IMR-90 (cell line): ENCODE measurements at regions not wholly inside any gene's neighbourhood (a gene's known extent, or its start where the extent isn't known, plus 50 kb on each side); places are given as distances from the start of the nearest gene placed in this dataset.

Experiments used
- ATAC-seq: fragments of 200-7000 bp; cut with Tn5 transposase; 2 replicates; pipeline ENCODE4 v1.9.1; 2020; ENCODE audit warnings: low read depth, mild to moderate bottlenecking, moderate library complexity
- BruUV-seq: library from RNA; stranded (reverse); fragments of 400-500 nt; replicated peaks from 2 replicates; lab custom pipeline; 2021; lab: Mats Ljungman, UMichigan
- CTCF ChIA-PET: fragments of 300-600 bp; formaldehyde crosslinking; extraction: SDS; loops from one replicate; lab custom pipeline; 2021; ENCODE audit warnings: antibody characterized with exemption; lab: Yijun Ruan, JAX
- POLR2A ChIA-PET: fragments of 300-600 bp; sonication (Branson Sonifier 250); formaldehyde crosslinking; loops from one replicate; lab custom pipeline; 2022; ENCODE audit warnings: antibody characterized with exemption; ENCODE audit not compliant: unreplicated experiment; lab: Charles Lee
- DNase-seq: peaks from one replicate; pipeline ENCODE4 v3.0.0; 2013
- H2AFZ ChIP-seq: replicated peaks from 2 replicates; pipeline ENCODE3; 2013; ENCODE audit warnings: low read length, mild to moderate bottlenecking; ENCODE audit not compliant: poor library complexity
- H2AK5ac ChIP-seq: 2 replicates; pipeline ENCODE4 v1.6.1; 2013; ENCODE audit warnings: low read depth, low read length, inconsistent platforms
- H2AK9ac ChIP-seq: replicated peaks from 2 replicates; pipeline ENCODE3; 2013; ENCODE audit warnings: mild to moderate bottlenecking, low read depth, low read length, moderate library complexity; ENCODE audit not compliant: poor library complexity
- H2BK120ac ChIP-seq: 2 replicates; pipeline ENCODE4 v1.6.1; 2013; ENCODE audit warnings: low read depth, low read length, inconsistent platforms
- H2BK15ac ChIP-seq: 3 replicates; pipeline ENCODE4 v1.6.1; 2013; ENCODE audit warnings: low read depth, low read length, inconsistent platforms
- H2BK20ac ChIP-seq: 2 replicates; pipeline ENCODE4 v1.6.1; 2013; ENCODE audit warnings: low read depth, mild to moderate bottlenecking, inconsistent platforms, low read length, moderate library complexity
- H2BK5ac ChIP-seq: 2 replicates; pipeline ENCODE4 v1.6.1; 2013; ENCODE audit warnings: mild to moderate bottlenecking, low read depth, low read length, inconsistent platforms; ENCODE audit not compliant: poor library complexity, severe bottlenecking
- H3K14ac ChIP-seq: replicated peaks from 2 replicates; pipeline ENCODE4 v1.6.1; 2013; ENCODE audit warnings: low read depth, low read length, inconsistent platforms
- H3K18ac ChIP-seq: 2 replicates; pipeline ENCODE4 v1.6.1; 2013; ENCODE audit warnings: low read depth, low read length, control low read depth
- H3K23ac ChIP-seq: 2 replicates; pipeline ENCODE4 v1.6.1; 2013; ENCODE audit warnings: low read depth, low read length, inconsistent platforms
- H3K27ac ChIP-seq: 2 replicates; pipeline ENCODE4 v1.5.1; 2013; ENCODE audit warnings: mild to moderate bottlenecking, control low read depth, low read length; ENCODE audit not compliant: insufficient read depth
- H3K27me3 ChIP-seq: 2 replicates; pipeline ENCODE4 v1.6.1; 2013; ENCODE audit warnings: low read length; ENCODE audit not compliant: control insufficient read depth, insufficient read depth
- H3K36me3 ChIP-seq: 2 replicates; pipeline ENCODE4 v1.6.1; 2013; ENCODE audit warnings: low read length, mixed read lengths; ENCODE audit not compliant: control insufficient read depth, insufficient read depth
- H3K4ac ChIP-seq: 2 replicates; pipeline ENCODE4 v1.6.1; 2013; ENCODE audit warnings: low read depth, low read length, inconsistent platforms
- H3K4me1 ChIP-seq: 2 replicates; pipeline ENCODE4 v1.6.1; 2013; ENCODE audit warnings: low read length, mixed read lengths; ENCODE audit not compliant: control insufficient read depth, insufficient read depth
- H3K4me2 ChIP-seq: 2 replicates; pipeline ENCODE4 v1.6.1; 2013; ENCODE audit warnings: low read depth, mild to moderate bottlenecking, control low read depth, low read length, moderate library complexity
- H3K4me3 ChIP-seq: 2 replicates; pipeline ENCODE4 v1.5.1; 2013; ENCODE audit warnings: low read depth, mild to moderate bottlenecking, control low read depth, low read length, moderate library complexity; ENCODE audit not compliant: insufficient read depth
- H3K56ac ChIP-seq: 2 replicates; pipeline ENCODE4 v1.6.1; 2013; ENCODE audit warnings: low read length, inconsistent platforms; ENCODE audit not compliant: insufficient read depth; ENCODE audit errors: extremely low read depth
- H3K79me1 ChIP-seq, 2 experiments: 2 replicates each; pipeline ENCODE4 v1.6.1; 2013; ENCODE audit warnings: low read length in 2 of 2, inconsistent platforms in 1 of 2, low read depth in 1 of 2
- H3K9ac ChIP-seq: 2 replicates; pipeline ENCODE4 v1.6.1; 2013; ENCODE audit warnings: low read depth, low read length, control low read depth
- H3K9me1 ChIP-seq: 2 replicates; pipeline ENCODE4 v1.6.1; 2013; ENCODE audit warnings: low read length, inconsistent platforms; ENCODE audit not compliant: insufficient read depth
- H3K9me3 ChIP-seq: 2 replicates; pipeline ENCODE4 v1.6.1; 2013; ENCODE audit warnings: low read length; ENCODE audit not compliant: control insufficient read depth, insufficient read depth
- H4K20me1 ChIP-seq: 2 replicates; pipeline ENCODE4 v1.6.1; 2013; ENCODE audit warnings: low read length, inconsistent platforms; ENCODE audit not compliant: insufficient read depth
- H4K5ac ChIP-seq: 2 replicates; pipeline ENCODE4 v1.6.1; 2013; ENCODE audit warnings: mild to moderate bottlenecking, low read depth, low read length, control low read depth
- H4K8ac ChIP-seq, 2 experiments: 2 replicates each; pipeline ENCODE4 v1.6.1; 2013; ENCODE audit warnings: low read depth in 2 of 2, low read length in 2 of 2, control low read depth in 1 of 2, inconsistent platforms in 1 of 2
- H4K91ac ChIP-seq: 2 replicates; pipeline ENCODE4 v1.6.1; 2013; ENCODE audit warnings: low read depth, low read length, inconsistent platforms; ENCODE audit not compliant: insufficient read depth
- BHLHE40 ChIP-seq: fragments of 150-350 bp; IDR thresholded peaks from 2 replicates; pipeline ENCODE4 v1.6.1; 2016; ENCODE audit warnings: mild to moderate bottlenecking, low read depth, low read length
- CEBPB ChIP-seq: IDR thresholded peaks from 2 replicates; pipeline ENCODE4 v1.6.1; 2012; ENCODE audit warnings: low read depth, low read length, improper control_type of control experiment
- CHD1 ChIP-seq: IDR thresholded peaks from 2 replicates; pipeline ENCODE4 v1.6.1; 2012; ENCODE audit warnings: low read depth, low read length, improper control_type of control experiment
- CTCF ChIP-seq: conservative IDR thresholded peaks from 2 replicates; pipeline ENCODE4 v1.5.1; 2012; ENCODE audit warnings: mild to moderate bottlenecking, low read depth, low read length, improper control_type of control experiment
- FOS ChIP-seq: fragments of 150-350 bp; IDR thresholded peaks from 2 replicates; pipeline ENCODE4 v1.6.1; 2016; ENCODE audit warnings: low read depth, low read length
- MAFK ChIP-seq: IDR thresholded peaks from 2 replicates; pipeline ENCODE4 v1.6.1; 2012; ENCODE audit warnings: low read depth, low read length, improper control_type of control experiment
- MAZ ChIP-seq: IDR thresholded peaks from 2 replicates; pipeline ENCODE4 v1.6.1; 2012; ENCODE audit warnings: low read depth, mild to moderate bottlenecking, low read length, improper control_type of control experiment, moderate library complexity, borderline replicate concordance
- MXI1 ChIP-seq: IDR thresholded peaks from 2 replicates; pipeline ENCODE4 v1.6.1; 2012; ENCODE audit warnings: low read depth, mild to moderate bottlenecking, low read length, moderate library complexity, borderline replicate concordance
- NFE2L2 ChIP-seq: fragments of 150-350 bp; IDR thresholded peaks from 2 replicates; pipeline ENCODE4 v1.6.1; 2016; ENCODE audit warnings: low read depth, mild to moderate bottlenecking, low read length
- POLR2A ChIP-seq: IDR thresholded peaks from 2 replicates; pipeline ENCODE4 v1.6.1; 2012; ENCODE audit warnings: mild to moderate bottlenecking, low read depth, low read length
- RAD21 ChIP-seq: IDR thresholded peaks from 2 replicates; pipeline ENCODE4 v1.6.1; 2012; ENCODE audit warnings: low read length, improper control_type of control experiment
- RCOR1 ChIP-seq: IDR thresholded peaks from 2 replicates; pipeline ENCODE4 v1.6.1; 2012; ENCODE audit warnings: mild to moderate bottlenecking, low read length, improper control_type of control experiment; ENCODE audit not compliant: insufficient replicate concordance
- RFX5 ChIP-seq: IDR thresholded peaks from 2 replicates; pipeline ENCODE4 v1.8.0; 2012; ENCODE audit warnings: low read depth, mild to moderate bottlenecking, low read length, moderate library complexity
- SMC3 ChIP-seq: fragments of 150-350 bp; IDR thresholded peaks from 2 replicates; pipeline ENCODE4 v1.6.1; 2016; ENCODE audit warnings: low read depth, mild to moderate bottlenecking, antibody characterized with exemption, low read length, moderate library complexity
- USF2 ChIP-seq: fragments of 150-350 bp; IDR thresholded peaks from 2 replicates; pipeline ENCODE4 v1.6.1; 2017; ENCODE audit warnings: mild to moderate bottlenecking, antibody characterized with exemption, low read length, low read depth
- WGBS, 2 experiments: methylation state at CpG; one replicate each; pipeline versions ENCODE4 v1.1.5 to v1.1.7; 2013; ENCODE audit warnings: missing lambda C conversion rate in 2 of 2; ENCODE audit not compliant: insufficient read length in 1 of 2; ENCODE audit errors: extremely low coverage in 2 of 2; 5-methylcytosine and 5-hydroxymethylcytosine counted together
- dilution Hi-C: fragments of 300-500 bp; cut with HindIII; formaldehyde crosslinking; loops from one replicate; pipeline ENCODE4 v1.14.3; 2018; ENCODE audit warnings: low sequenced_read_pairs; ENCODE audit not compliant: unreplicated experiment
- in situ Hi-C: fragments of 300-500 bp; cut with MboI; formaldehyde crosslinking; loops from 3 replicates; pipeline ENCODE4 v1.14.3; 2019; ENCODE audit warnings: low sequenced_read_pairs, inconsistent platforms, mixed read lengths
- intact Hi-C: fragments of 100-400 bp; cut with micrococcal nuclease; formaldehyde crosslinking; loops from 2 replicates; pipeline ENCODE4 v1.10.0; 2022
- TF ChIP-seq, protein P1 (sequence below): fragments of 150-350 bp; IDR thresholded peaks from 2 replicates; pipeline ENCODE4 v1.6.1; 2016; ENCODE audit warnings: low read depth, mild to moderate bottlenecking, low read length, moderate library complexity, borderline replicate concordance

DNA sequence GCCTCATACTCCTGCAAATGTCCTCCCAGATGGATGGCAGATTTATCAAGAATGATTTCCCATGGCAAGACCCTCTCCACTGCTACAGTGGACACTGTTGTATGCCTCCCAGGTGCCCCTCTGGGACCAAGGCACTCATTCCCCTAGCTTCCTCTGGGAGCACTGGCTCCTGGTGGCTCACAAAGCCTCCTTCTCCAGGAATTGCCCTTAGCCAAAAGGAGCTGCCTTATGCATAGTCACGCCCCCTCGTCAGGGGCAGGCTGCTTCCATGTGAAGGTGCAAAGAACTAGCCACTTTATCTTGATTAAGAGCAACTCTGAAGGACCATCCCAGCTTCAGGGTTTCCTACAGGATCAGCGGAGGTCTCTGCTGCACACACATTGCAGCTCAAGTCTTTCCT, 358.1 kb downstream of the CDK5RAP2 start:
- WGBS, 2 experiments = 20% methylated on average over 2 of the region's 3 CpGs; no CpG with 5 or more reads in 1 of the 2 experiments
- intact Hi-C loops = no loop called here
- TF ChIP-seq MAZ = no peak
- TF ChIP-seq FOS = no peak
- no peak for TF ChIP-seq MXI1
- TF ChIP-seq, protein P1, sequence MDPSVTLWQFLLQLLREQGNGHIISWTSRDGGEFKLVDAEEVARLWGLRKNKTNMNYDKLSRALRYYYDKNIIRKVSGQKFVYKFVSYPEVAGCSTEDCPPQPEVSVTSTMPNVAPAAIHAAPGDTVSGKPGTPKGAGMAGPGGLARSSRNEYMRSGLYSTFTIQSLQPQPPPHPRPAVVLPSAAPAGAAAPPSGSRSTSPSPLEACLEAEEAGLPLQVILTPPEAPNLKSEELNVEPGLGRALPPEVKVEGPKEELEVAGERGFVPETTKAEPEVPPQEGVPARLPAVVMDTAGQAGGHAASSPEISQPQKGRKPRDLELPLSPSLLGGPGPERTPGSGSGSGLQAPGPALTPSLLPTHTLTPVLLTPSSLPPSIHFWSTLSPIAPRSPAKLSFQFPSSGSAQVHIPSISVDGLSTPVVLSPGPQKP = no peak
- no peak for TF ChIP-seq MAFK
- no peak for TF ChIP-seq POLR2A
- no peak for TF ChIP-seq CTCF
- no peak for TF ChIP-seq RAD21
- no peak for TF ChIP-seq SMC3
- no peak for TF ChIP-seq RFX5
- TF ChIP-seq CHD1 = no peak
- no peak for TF ChIP-seq CEBPB
- no peak for TF ChIP-seq BHLHE40
- TF ChIP-seq USF2 = no peak
- TF ChIP-seq RCOR1 = no peak
- no peak for TF ChIP-seq NFE2L2

More for the DNA sequence above, 358.1 kb downstream of the CDK5RAP2 start:
- Histone ChIP-seq H4K5ac (no peak overlapping the region), H2BK15ac (no peak overlapping the region), H3K9ac (no peak overlapping the region), H4K8ac (no peak overlapping the region), H3K79me1 (no peaks in the 10 kb centered on the region), H3K27ac (no peak overlapping the region), H2BK120ac (no peak overlapping the region), H3K4me3 (no peak overlapping the region), H3K18ac (no peak overlapping the region), H3K23ac (no peak overlapping the region), H3K4me1 (no peaks in the 10 kb centered on the region), H3K4ac (no peak overlapping the region), H4K20me1 (no peaks in the 10 kb centered on the region), H3K4me2 (no peak overlapping the region), H3K56ac (no peak overlapping the region), H2BK20ac (no peak overlapping the region), H2AK5ac (no peak overlapping the region), H2BK5ac (no peak overlapping the region), H3K9me1 (no peaks in the 10 kb centered on the region), H3K36me3 (no peaks in the 10 kb centered on the region), H3K27me3 (no peaks in the 10 kb centered on the region), H4K91ac (no peak overlapping the region), H3K9me3 (no peaks in the 10 kb centered on the region), H3K14ac (no peak overlapping the region), H2AK9ac (no peak overlapping the region), H2AFZ (no peak overlapping the region)
- in situ Hi-C loops (no loop called here), dilution Hi-C loops (no loop called here)
- ATAC-seq = no peak
- POLR2A ChIA-PET = no interaction called here
- CTCF ChIA-PET = no interaction called here
- DNase-seq = no peak
- BruUV-seq = no TSS peak
